H9 (cell line): ENCODE measurements at regions not wholly inside any gene's neighbourhood (a gene's known extent, or its start where the extent isn't known, plus 50 kb on each side); places are given as distances from the start of the nearest gene placed in this dataset.

ENCODE experiments used
- DNase-seq: peaks from one replicate; pipeline ENCODE4 v3.0.0-alpha.2; 2017
- H2AFZ ChIP-seq: one replicate; pipeline ENCODE4 v1.6.1; 2013; ENCODE audit warnings: mild to moderate bottlenecking, low read length, control low read depth, moderate library complexity
- H2AK5ac ChIP-seq: 2 replicates; pipeline ENCODE4 v1.6.1; 2013; ENCODE audit warnings: low read length, control low read depth, mixed read lengths; ENCODE audit not compliant: insufficient read length
- H2BK120ac ChIP-seq: one replicate; pipeline ENCODE4 v1.6.1; 2013; ENCODE audit warnings: low read depth, mild to moderate bottlenecking, low read length, control low read depth, inconsistent platforms; ENCODE audit not compliant: poor library complexity, severe bottlenecking
- H2BK12ac ChIP-seq: 2 replicates; pipeline ENCODE4 v1.6.1; 2013; ENCODE audit warnings: low read length, control low read depth, mixed read lengths, low read depth; ENCODE audit not compliant: insufficient read length
- H2BK15ac ChIP-seq: 2 replicates; pipeline ENCODE4 v1.6.1; 2013; ENCODE audit warnings: low read depth, low read length, control low read depth
- H2BK20ac ChIP-seq: one replicate; pipeline ENCODE4 v1.6.1; 2013; ENCODE audit warnings: low read depth, mild to moderate bottlenecking, low read length, control low read depth, inconsistent platforms; ENCODE audit not compliant: poor library complexity, severe bottlenecking
- H2BK5ac ChIP-seq: 2 replicates; pipeline ENCODE4 v1.6.1; 2013; ENCODE audit warnings: low read length, control low read depth, mixed read lengths; ENCODE audit not compliant: insufficient read length
- H3K14ac ChIP-seq: 2 replicates; pipeline ENCODE4 v1.6.1; 2013; ENCODE audit warnings: low read length, control low read depth; ENCODE audit not compliant: insufficient read depth
- H3K18ac ChIP-seq: 2 replicates; pipeline ENCODE4 v1.6.1; 2013; ENCODE audit warnings: low read depth, mild to moderate bottlenecking, mixed read lengths, low read length, control low read depth; ENCODE audit not compliant: insufficient read length
- H3K23ac ChIP-seq: 2 replicates; pipeline ENCODE4 v1.6.1; 2013; ENCODE audit warnings: low read length, control low read depth, mixed read lengths, low read depth; ENCODE audit not compliant: insufficient read length
- H3K23me2 ChIP-seq: 2 replicates; pipeline ENCODE4 v1.6.1; 2013; ENCODE audit warnings: low read depth, mild to moderate bottlenecking, mixed read lengths, low read length, control low read depth; ENCODE audit not compliant: insufficient read length, poor library complexity, severe bottlenecking
- H3K27ac ChIP-seq: 2 replicates; pipeline ENCODE4 v1.5.1; 2013; ENCODE audit warnings: low read length, control low read depth, mixed read lengths, low read depth; ENCODE audit not compliant: insufficient read length
- H3K27me3 ChIP-seq: 2 replicates; pipeline ENCODE4 v1.6.1; 2013; ENCODE audit warnings: low read length, control low read depth, inconsistent platforms; ENCODE audit not compliant: insufficient read depth
- H3K4ac ChIP-seq: 2 replicates; pipeline ENCODE4 v1.6.1; 2013; ENCODE audit warnings: low read depth, mild to moderate bottlenecking, control low read depth, inconsistent platforms, low read length, moderate library complexity
- H3K4me1 ChIP-seq: 2 replicates; pipeline ENCODE4 v1.6.1; 2013; ENCODE audit warnings: low read length, control low read depth, inconsistent platforms; ENCODE audit not compliant: insufficient read depth
- H3K4me2 ChIP-seq: 2 replicates; pipeline ENCODE4 v1.6.1; 2013; ENCODE audit warnings: low read length, control low read depth, mixed read lengths; ENCODE audit not compliant: insufficient read length, insufficient read depth
- H3K56ac ChIP-seq: 2 replicates; pipeline ENCODE4 v1.6.1; 2013; ENCODE audit warnings: low read depth, mild to moderate bottlenecking, mixed read lengths, low read length, control low read depth; ENCODE audit not compliant: insufficient read length
- H3K79me1 ChIP-seq: 2 replicates; pipeline ENCODE4 v1.6.1; 2013; ENCODE audit warnings: low read depth, mild to moderate bottlenecking, moderate library complexity, low read length, control low read depth, inconsistent platforms; ENCODE audit not compliant: insufficient read depth, poor library complexity, severe bottlenecking
- H3K79me2 ChIP-seq: 2 replicates; pipeline ENCODE4 v1.6.1; 2013; ENCODE audit warnings: low read length, control low read depth, inconsistent platforms; ENCODE audit not compliant: insufficient read depth
- H3K9ac ChIP-seq: 2 replicates; pipeline ENCODE4 v1.6.1; 2013; ENCODE audit warnings: low read length, control low read depth, mixed read lengths; ENCODE audit not compliant: insufficient read length; ENCODE audit errors: extremely low read depth
- H3K9me3 ChIP-seq: one replicate; pipeline ENCODE4 v1.6.1; 2013; ENCODE audit warnings: low read depth, low read length, inconsistent platforms; ENCODE audit not compliant: control insufficient read depth
- H3T11ph ChIP-seq: one replicate; pipeline ENCODE4 v1.6.1; 2013; ENCODE audit warnings: mild to moderate bottlenecking, low read length, control low read depth, inconsistent platforms
- H4K20me1 ChIP-seq: one replicate; pipeline ENCODE4 v1.6.1; 2013; ENCODE audit not compliant: control insufficient read depth, insufficient read length, insufficient read depth
- H4K5ac ChIP-seq: 2 replicates; pipeline ENCODE4 v1.6.1; 2013; ENCODE audit warnings: low read depth, mild to moderate bottlenecking, mixed read lengths, low read length, control low read depth; ENCODE audit not compliant: insufficient read length
- H4K8ac ChIP-seq: replicated peaks from 2 replicates; pipeline ENCODE4 v1.6.1; 2013; ENCODE audit warnings: low read length, control low read depth, mixed read lengths, low read depth; ENCODE audit not compliant: insufficient read length
- H4K91ac ChIP-seq: 2 replicates; pipeline ENCODE4 v1.6.1; 2013; ENCODE audit warnings: low read depth, mild to moderate bottlenecking, moderate library complexity, mixed read lengths, low read length, control low read depth; ENCODE audit not compliant: insufficient read length
- H3K27ac Mint-ChIP-seq, 3 experiments: 2 replicates in 2 of 3; 3 replicates in 1 of 3; pipeline ENCODE4 v1.8.0; 2020 to 2021; ENCODE audit warnings: mixed read lengths in 3 of 3, mild to moderate bottlenecking in 1 of 3, moderate library complexity in 1 of 3
- H3K27me3 Mint-ChIP-seq: 2 replicates; pipeline ENCODE4 v1.8.0; 2021; ENCODE audit warnings: low read depth, mild to moderate bottlenecking, moderate library complexity, mixed read lengths
- H3K36me3 Mint-ChIP-seq, 3 experiments: 2 replicates in 2 of 3; 3 replicates in 1 of 3; pipeline ENCODE4 v1.8.0; 2020 to 2021; ENCODE audit warnings: low read depth in 3 of 3, mixed read lengths in 3 of 3; ENCODE audit not compliant: insufficient read depth in 1 of 3
- H3K4me1 Mint-ChIP-seq, 2 experiments: 2 replicates each; pipeline ENCODE4 v1.8.0; 2020; ENCODE audit warnings: mixed read lengths in 2 of 2
- H3K4me3 Mint-ChIP-seq, 2 experiments: 2 replicates in 1 of 2; 3 replicates in 1 of 2; pipeline ENCODE4 v1.8.0; 2020 to 2021; ENCODE audit warnings: mild to moderate bottlenecking in 2 of 2, mixed read lengths in 2 of 2, moderate library complexity in 1 of 2
- H3K9me3 Mint-ChIP-seq, 2 experiments: 2 replicates in 1 of 2; 3 replicates in 1 of 2; pipeline ENCODE4 v1.8.0; 2020; ENCODE audit warnings: mild to moderate bottlenecking in 2 of 2, mixed read lengths in 2 of 2, moderate library complexity in 1 of 2
- WGBS: extraction: QIAGEN DNeasy Blood & Tissue Kit; methylation state at CpG from one replicate; pipeline ENCODE4 v1.1.7; 2013; ENCODE audit warnings: missing lambda C conversion rate, low lambda C conversion rate, mixed read lengths; ENCODE audit not compliant: insufficient read length; ENCODE audit errors: extremely low coverage; 5-methylcytosine and 5-hydroxymethylcytosine counted together
- TF ChIP-seq, protein P1 (sequence below): fragments of 200-600 bp; sonication (generic); conservative IDR thresholded peaks from 3 replicates; pipeline ENCODE4 v1.8.0; 2021; ENCODE audit warnings: antibody characterized with exemption, mild to moderate bottlenecking

DNA sequence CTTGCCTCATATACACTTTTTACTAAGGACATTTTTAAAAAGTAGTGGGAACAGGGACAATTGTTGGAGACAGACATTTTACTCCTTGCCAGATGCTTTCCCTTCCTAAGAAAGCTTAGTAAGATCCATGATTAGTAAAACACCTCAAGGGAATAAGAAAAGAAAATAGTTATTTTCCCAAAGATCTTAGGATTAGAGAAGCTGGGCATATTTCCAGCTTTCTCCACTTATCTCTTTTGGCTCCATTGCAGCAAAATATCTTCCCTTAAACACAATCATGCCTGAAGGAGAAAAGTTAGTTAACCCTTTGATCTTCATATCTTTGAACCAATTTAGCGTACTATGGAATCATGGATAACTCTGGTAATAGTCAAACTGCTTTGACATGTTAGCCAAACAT, 257.9 kb downstream of the PCDH18 start:
- Histone ChIP-seq H2BK120ac (no peak overlapping the region), H3K18ac (no peak overlapping the region), H3K56ac (no peak overlapping the region), H4K5ac (no peak overlapping the region), H3K23me2 (no peaks in the 10 kb centered on the region), H2BK15ac (no peak overlapping the region), H3K4me1 (no peaks in the 10 kb centered on the region), H3K9ac (no peak overlapping the region), H2BK5ac (no peak overlapping the region), H2AFZ (no peak overlapping the region), H3K79me2 (no peaks in the 10 kb centered on the region), H2BK12ac (no peak overlapping the region), H2AK5ac (no peak overlapping the region), H3K14ac (no peak overlapping the region), H4K8ac (no peak overlapping the region), H3K9me3 (no peaks in the 10 kb centered on the region), H3K4ac (no peak overlapping the region), H4K91ac (no peak overlapping the region), H3K4me2 (no peak overlapping the region), H4K20me1 (no peaks in the 10 kb centered on the region), H3K27me3 (no peaks in the 10 kb centered on the region), H3K27ac (no peak overlapping the region), H2BK20ac (no peak overlapping the region), H3K23ac (no peak overlapping the region), H3T11ph (no peak overlapping the region), H3K79me1 (no peaks in the 10 kb centered on the region)
- TF ChIP-seq, protein P1, sequence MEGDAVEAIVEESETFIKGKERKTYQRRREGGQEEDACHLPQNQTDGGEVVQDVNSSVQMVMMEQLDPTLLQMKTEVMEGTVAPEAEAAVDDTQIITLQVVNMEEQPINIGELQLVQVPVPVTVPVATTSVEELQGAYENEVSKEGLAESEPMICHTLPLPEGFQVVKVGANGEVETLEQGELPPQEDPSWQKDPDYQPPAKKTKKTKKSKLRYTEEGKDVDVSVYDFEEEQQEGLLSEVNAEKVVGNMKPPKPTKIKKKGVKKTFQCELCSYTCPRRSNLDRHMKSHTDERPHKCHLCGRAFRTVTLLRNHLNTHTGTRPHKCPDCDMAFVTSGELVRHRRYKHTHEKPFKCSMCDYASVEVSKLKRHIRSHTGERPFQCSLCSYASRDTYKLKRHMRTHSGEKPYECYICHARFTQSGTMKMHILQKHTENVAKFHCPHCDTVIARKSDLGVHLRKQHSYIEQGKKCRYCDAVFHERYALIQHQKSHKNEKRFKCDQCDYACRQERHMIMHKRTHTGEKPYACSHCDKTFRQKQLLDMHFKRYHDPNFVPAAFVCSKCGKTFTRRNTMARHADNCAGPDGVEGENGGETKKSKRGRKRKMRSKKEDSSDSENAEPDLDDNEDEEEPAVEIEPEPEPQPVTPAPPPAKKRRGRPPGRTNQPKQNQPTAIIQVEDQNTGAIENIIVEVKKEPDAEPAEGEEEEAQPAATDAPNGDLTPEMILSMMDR = no peak
- no peaks in the 10 kb centered on the region for H3K36me3 Mint-ChIP-seq
- no peaks in the 10 kb centered on the region for H3K27me3 Mint-ChIP-seq
- no peak overlapping the region for H3K27ac Mint-ChIP-seq
- H3K4me3 Mint-ChIP-seq = no peak overlapping the region
- no peaks in the 10 kb centered on the region for H3K4me1 Mint-ChIP-seq
- WGBS = no CpG with 5 or more reads among the region's 1 CpG
- DNase-seq = no peak
- H3K9me3 Mint-ChIP-seq = no peaks in the 10 kb centered on the region
